ENCODE measurements at regions not wholly inside any gene's neighbourhood (a gene's known extent, or its start where the extent isn't known, plus 50 kb on each side); places are given as distances from the start of the nearest gene placed in this dataset.

GRCh38 chr18:30616414-30616813 lies 426.1 kb downstream of the DSC3 start:
- ChIA-PET POLR2A (no interaction called here), CTCF (no interaction called here)
- Histone ChIP-seq H3K9me3 (ENCODE audit: control insufficient read depth, insufficient read depth, low read depth, low read length) (no peaks in the 10 kb centered on the region), H3K4me3 (ENCODE audit: low read depth in 2 of 2, low read length in 2 of 2) (no peak overlapping the region), H3K27me3 (ENCODE audit: control insufficient read depth, insufficient read depth, low read length) (no peaks in the 10 kb centered on the region), H3K36me3 (ENCODE audit: control insufficient read depth, insufficient read depth, low read length) (no peaks in the 10 kb centered on the region), H3K4me1 (ENCODE audit: control insufficient read depth, insufficient read depth, low read length) (no peaks in the 10 kb centered on the region), H3K27ac (ENCODE audit: low read length) (no peak overlapping the region)
- no peak for ATAC-seq
- in situ Hi-C loops (cut with HindIII; ENCODE audit: low pct_unique_long_range_greater_than_20kb, low sequenced_read_pairs) (no loop called here), intact Hi-C loops (cut with micrococcal nuclease; ENCODE audit: unreplicated experiment) (no loop called here)
- no peak for TF ChIP-seq REST (IDR thresholded peaks at IDR 0.05; ENCODE audit: insufficient read depth in 1 of 2, low read depth in 2 of 2, low read length in 1 of 2)
- no peak for TF ChIP-seq TCF7L2 (IDR thresholded peaks at IDR 0.05; ENCODE audit: low read depth, low read length)
- TF ChIP-seq CTCF (IDR thresholded peaks at IDR 0.05) = no peak
- no peak for TF ChIP-seq SIN3A (IDR thresholded peaks at IDR 0.05; ENCODE audit: borderline replicate concordance, insufficient read depth, low read depth, low read length)
- TF ChIP-seq POLR2AphosphoS5 (IDR thresholded peaks at IDR 0.05; ENCODE audit: low read depth, low read length) = no peak
- no TSS peak for BruUV-seq (replicated peaks)
- no peak for DNase-seq (ENCODE audit: low read depth, low spot score)

GRCh38 chr18:30613467-30613801 lies 429.1 kb downstream of the DSC3 start:
- no peaks in the 10 kb centered on the region for H3K27me3 ChIP-seq (ENCODE audit: control insufficient read depth, insufficient read depth, low read length)
- no peaks in the 10 kb centered on the region for H3K4me1 ChIP-seq (ENCODE audit: control insufficient read depth, insufficient read depth, low read length)
- no TSS peak for BruUV-seq (replicated peaks)
- no peaks in the 10 kb centered on the region for H3K9me3 ChIP-seq (ENCODE audit: control insufficient read depth, insufficient read depth, low read depth, low read length)
- POLR2A ChIA-PET = no interaction called here
- no peaks in the 10 kb centered on the region for H3K36me3 ChIP-seq (ENCODE audit: control insufficient read depth, insufficient read depth, low read length)
- in situ Hi-C loops (cut with HindIII; ENCODE audit: low pct_unique_long_range_greater_than_20kb, low sequenced_read_pairs) (no loop called here), intact Hi-C loops (cut with micrococcal nuclease; ENCODE audit: unreplicated experiment) (no loop called here)
- no peak overlapping the region for H3K4me3 ChIP-seq (ENCODE audit: low read depth in 2 of 2, low read length in 2 of 2)
- DNase-seq (ENCODE audit: low read depth, low spot score) = no peak
- ATAC-seq = no peak
- CTCF ChIA-PET = no interaction called here
- H3K27ac ChIP-seq (ENCODE audit: low read length) = no peak overlapping the region
- no peak for TF ChIP-seq TCF7L2 (IDR thresholded peaks at IDR 0.05; ENCODE audit: low read depth, low read length)
- no peak for TF ChIP-seq POLR2AphosphoS5 (IDR thresholded peaks at IDR 0.05; ENCODE audit: low read depth, low read length)
- TF ChIP-seq SIN3A (IDR thresholded peaks at IDR 0.05; ENCODE audit: borderline replicate concordance, insufficient read depth, low read depth, low read length) = no peak
- TF ChIP-seq CTCF (IDR thresholded peaks at IDR 0.05) = no peak
- TF ChIP-seq REST (IDR thresholded peaks at IDR 0.05; ENCODE audit: insufficient read depth in 1 of 2, low read depth in 2 of 2, low read length in 1 of 2) = no peak

Data from Panc1 (cell line).